Activated CD4-positive, alpha-beta T cell treated with anti-CD3 and anti-CD28 coated beads, Interleukin-2, amount 10 ng/mL, durations not matched to agents 7 days and 5 days (primary cell): ENCODE measurements at regions not wholly inside any gene's neighbourhood (a gene's known extent, or its start where the extent isn't known, plus 50 kb on each side); places are given as distances from the start of the nearest gene placed in this dataset.
"Not testable (repeated sequence)": the region's sequence is repeated elsewhere in the genome, so short reads cannot be mapped to it uniquely, and the experiment has no call there.

Experiments used
- CTCF ChIA-PET: fragments of 350-600 bp; sonication (Branson Sonifier 250); formaldehyde crosslinking; loops from one replicate; lab custom pipeline; 2021; ENCODE audit warnings: antibody characterized with exemption; lab: Charles Lee
- POLR2A ChIA-PET: fragments of 350-600 bp; sonication (Branson Sonifier 250); formaldehyde crosslinking; loops from one replicate; lab custom pipeline; 2021; ENCODE audit warnings: antibody characterized with exemption; lab: Charles Lee
- DNase-seq: peaks from one replicate; pipeline ENCODE4 v3.0.0-alpha.2; 2020
- H3K27ac Mint-ChIP-seq: one replicate; pipeline ENCODE4 v1.8.0; 2021; ENCODE audit warnings: mild to moderate bottlenecking, moderate library complexity, mixed read lengths
- H3K27me3 Mint-ChIP-seq: one replicate; pipeline ENCODE4 v1.8.0; 2021; ENCODE audit warnings: mixed read lengths
- H3K36me3 Mint-ChIP-seq: one replicate; pipeline ENCODE4 v1.8.0; 2021; ENCODE audit warnings: low read depth, mixed read lengths
- H3K4me1 Mint-ChIP-seq: one replicate; pipeline ENCODE4 v1.8.0; 2021; ENCODE audit warnings: mixed read lengths
- H3K4me3 Mint-ChIP-seq: one replicate; pipeline ENCODE4 v1.8.0; 2021; ENCODE audit warnings: mild to moderate bottlenecking, moderate library complexity, mixed read lengths
- H3K9me3 Mint-ChIP-seq: one replicate; pipeline ENCODE4 v1.8.0; 2021; ENCODE audit warnings: mixed read lengths

- Mint-ChIP-seq H3K36me3 (no peaks in the 10 kb centered on the region), H3K9me3 (no peaks in the 10 kb centered on the region), H3K27ac (no peak overlapping the region), H3K27me3 (peaks cover 11% of the 10 kb centered on the region), H3K4me3 (no peak overlapping the region), H3K4me1 (no peaks in the 10 kb centered on the region)
- CTCF ChIA-PET = no interaction called here
- no peak for DNase-seq
- POLR2A ChIA-PET = no interaction called here
These were observed 67.6 kb downstream of the SOWAHC start for GRCh38 chr2:109681633-109682380.

- Mint-ChIP-seq H3K4me1 (no peaks in the 10 kb centered on the region), H3K36me3 (no peaks in the 10 kb centered on the region), H3K27ac (no peak overlapping the region), H3K4me3 (no peak overlapping the region), H3K27me3 (peaks cover 11% of the 10 kb centered on the region), H3K9me3 (no peaks in the 10 kb centered on the region)
- ChIA-PET POLR2A (no interaction called here), CTCF (no interaction called here)
- no peak for DNase-seq
These were observed 69.3 kb downstream of the SOWAHC start for GRCh38 chr2:109683452-109683851.

- POLR2A ChIA-PET = no interaction called here
- no peaks in the 10 kb centered on the region for H3K4me1 Mint-ChIP-seq
- CTCF ChIA-PET = no interaction called here
- no peak overlapping the region for H3K4me3 Mint-ChIP-seq
- H3K27me3 Mint-ChIP-seq = peaks cover 4% of the 10 kb centered on the region
- no peaks in the 10 kb centered on the region for H3K36me3 Mint-ChIP-seq
- H3K9me3 Mint-ChIP-seq = no peaks in the 10 kb centered on the region
- H3K27ac Mint-ChIP-seq = no peak overlapping the region
- DNase-seq = no peak
These were observed 71.3 kb downstream of the SOWAHC start for GRCh38 chr2:109685453-109685852.

GRCh38 chr2:109686921-109687320, 72.8 kb downstream of the SOWAHC start:
- POLR2A ChIA-PET = no interaction called here
- no peak for DNase-seq
- no peaks in the 10 kb centered on the region for H3K4me1 Mint-ChIP-seq
- H3K9me3 Mint-ChIP-seq = no peaks in the 10 kb centered on the region
- CTCF ChIA-PET = no interaction called here
- H3K27ac Mint-ChIP-seq = no peak overlapping the region
- peaks cover 4% of the 10 kb centered on the region for H3K27me3 Mint-ChIP-seq
- H3K36me3 Mint-ChIP-seq = no peaks in the 10 kb centered on the region
- no peak overlapping the region for H3K4me3 Mint-ChIP-seq

GRCh38 chr2:109689182-109689930, 75.2 kb downstream of the SOWAHC start:
- H3K9me3 Mint-ChIP-seq = peaks cover 2% of the 10 kb centered on the region
- ChIA-PET POLR2A (no interaction called here), CTCF (interaction anchor here (0.6 kb wide), 1 partner anchor 86 kb away, joined by 3 read pairs; no protein-coding TSS in a partner anchor)
- DNase-seq = no peak
- no peak overlapping the region for H3K27ac Mint-ChIP-seq
- no peaks in the 10 kb centered on the region for H3K4me1 Mint-ChIP-seq
- H3K4me3 Mint-ChIP-seq = no peak overlapping the region
- no peaks in the 10 kb centered on the region for H3K36me3 Mint-ChIP-seq
- H3K27me3 Mint-ChIP-seq = peaks cover 4% of the 10 kb centered on the region

GRCh38 chr2:109689973-109690372, 75.8 kb downstream of the SOWAHC start:
- ChIA-PET POLR2A (no interaction called here), CTCF (interaction anchor here (0.6 kb wide), 1 partner anchor 86 kb away, joined by 3 read pairs; no protein-coding TSS in a partner anchor)
- no peak overlapping the region for H3K27ac Mint-ChIP-seq
- H3K4me1 Mint-ChIP-seq = no peaks in the 10 kb centered on the region
- H3K9me3 Mint-ChIP-seq = peaks cover 2% of the 10 kb centered on the region
- no peak overlapping the region for H3K4me3 Mint-ChIP-seq
- H3K36me3 Mint-ChIP-seq = no peaks in the 10 kb centered on the region
- peaks cover 4% of the 10 kb centered on the region for H3K27me3 Mint-ChIP-seq
- no peak for DNase-seq

- CTCF ChIA-PET = no interaction called here
- Mint-ChIP-seq H3K4me3 (no peak overlapping the region), H3K4me1 (no peaks in the 10 kb centered on the region), H3K9me3 (peaks cover 2% of the 10 kb centered on the region), H3K27me3 (peaks cover 3% of the 10 kb centered on the region), H3K36me3 (no peaks in the 10 kb centered on the region), H3K27ac (no peak overlapping the region)
- DNase-seq = no peak
- POLR2A ChIA-PET = no interaction called here
These were observed 76.3 kb downstream of the SOWAHC start for GRCh38 chr2:109690457-109690821.

GRCh38 chr2:109690822-109691541, 76.8 kb downstream of the SOWAHC start:
- no peak overlapping the region for H3K27ac Mint-ChIP-seq
- ChIA-PET CTCF (no interaction called here), POLR2A (no interaction called here)
- H3K4me1 Mint-ChIP-seq = no peaks in the 10 kb centered on the region
- no peak overlapping the region for H3K4me3 Mint-ChIP-seq
- peaks cover 2% of the 10 kb centered on the region for H3K9me3 Mint-ChIP-seq
- H3K36me3 Mint-ChIP-seq = no peaks in the 10 kb centered on the region
- DNase-seq = no peak
- no peaks in the 10 kb centered on the region for H3K27me3 Mint-ChIP-seq

- CTCF ChIA-PET = interaction anchor here (1.2 kb wide), 1 partner anchor 14 kb away, joined by 3 read pairs; no protein-coding TSS in a partner anchor
- H3K27me3 Mint-ChIP-seq = peaks cover 2% of the 10 kb centered on the region
- H3K4me3 Mint-ChIP-seq = no peak overlapping the region
- no peak for DNase-seq
- POLR2A ChIA-PET = no interaction called here
- no peaks in the 10 kb centered on the region for H3K36me3 Mint-ChIP-seq
- no peak overlapping the region for H3K27ac Mint-ChIP-seq
- no peaks in the 10 kb centered on the region for H3K4me1 Mint-ChIP-seq
- H3K9me3 Mint-ChIP-seq = peaks cover 2% of the 10 kb centered on the region
These were observed 78.0 kb downstream of the SOWAHC start for GRCh38 chr2:109692013-109692743.

GRCh38 chr2:109692831-109693230, 78.7 kb downstream of the SOWAHC start:
- H3K4me1 Mint-ChIP-seq, POLR2A ChIA-PET, DNase-seq, H3K27ac Mint-ChIP-seq, H3K36me3 Mint-ChIP-seq, H3K4me3 Mint-ChIP-seq, H3K9me3 Mint-ChIP-seq, H3K27me3 Mint-ChIP-seq: not testable (repeated sequence)
- CTCF ChIA-PET = interaction anchor here (1.2 kb wide), 1 partner anchor 15 kb away, joined by 3 read pairs; no protein-coding TSS in a partner anchor

GRCh38 chr2:109693292-109693691, 79.1 kb downstream of the SOWAHC start:
- POLR2A ChIA-PET, H3K36me3 Mint-ChIP-seq, H3K4me3 Mint-ChIP-seq, H3K27ac Mint-ChIP-seq, DNase-seq, H3K27me3 Mint-ChIP-seq, H3K4me1 Mint-ChIP-seq, H3K9me3 Mint-ChIP-seq: not testable (repeated sequence)
- CTCF ChIA-PET = interaction anchor here (1.2 kb wide), 1 partner anchor 15 kb away, joined by 3 read pairs; no protein-coding TSS in a partner anchor

- Mint-ChIP-seq H3K27ac (no peak overlapping the region), H3K4me1 (no peaks in the 10 kb centered on the region), H3K4me3 (no peak overlapping the region), H3K9me3 (peaks cover 2% of the 10 kb centered on the region), H3K27me3 (peaks cover 4% of the 10 kb centered on the region), H3K36me3 (no peaks in the 10 kb centered on the region)
- DNase-seq = no peak
- ChIA-PET CTCF (interaction anchor here (0.6 to 0.7 kb wide), 2 partner anchors 14 to 297 kb away, joined by 3 to 4 read pairs; no protein-coding TSS in a partner anchor), POLR2A (no interaction called here)
These were observed 80.0 kb downstream of the SOWAHC start for GRCh38 chr2:109694190-109694589.
